ENCODE measurements at regions not wholly inside any gene's neighbourhood (a gene's known extent, or its start where the extent isn't known, plus 50 kb on each side); places are given as distances from the start of the nearest gene placed in this dataset.

GRCh38 chr12:93243382-93243688 lies 134.4 kb upstream of the NUDT4 start:
- H3K9me2 ChIP-seq (ENCODE audit: insufficient read depth, low read length): no peaks in the 10 kb centered on the region
- no peaks in the 10 kb centered on the region for H3F3A ChIP-seq (ENCODE audit: insufficient read depth, low read length, poor library complexity, severe bottlenecking)
- no peak overlapping the region for H3K9ac ChIP-seq (ENCODE audit: low read length)
- H3K4me3 ChIP-seq (ENCODE audit: low read length): no peak overlapping the region
- TF ChIP-seq RAD21 (conservative IDR thresholded peaks at IDR 0.05) (no peak), EP300 (conservative IDR thresholded peaks at IDR 0.05; ENCODE audit: poor library complexity, severe bottlenecking) (no peak), POLR2AphosphoS5 (IDR thresholded peaks at IDR 0.05) (no peak), MXI1 (conservative IDR thresholded peaks at IDR 0.05; ENCODE audit: poor library complexity, severe bottlenecking) (no peak), REST (IDR thresholded peaks at IDR 0.05; ENCODE audit: borderline replicate concordance) (no peak), TAF1 (IDR thresholded peaks at IDR 0.05; ENCODE audit: low read depth) (no peak), SMC3 (conservative IDR thresholded peaks at IDR 0.05; ENCODE audit: poor library complexity) (no peak), CTCF (IDR thresholded peaks at IDR 0.05; ENCODE audit: poor library complexity, severe bottlenecking) (no peak), EZH2 (IDR thresholded peaks at IDR 0.05; ENCODE audit: borderline replicate concordance, insufficient read depth, low read length, poor library complexity, severe bottlenecking) (no peak)
- H3K27ac ChIP-seq (ENCODE audit: low read length): no peak overlapping the region
- H3K9me3 ChIP-seq (ENCODE audit: low read length): no peaks in the 10 kb centered on the region
- no peaks in the 10 kb centered on the region for H3K79me2 ChIP-seq (replicated peaks; ENCODE audit: insufficient read depth, low read length)
- no peak overlapping the region for H2AFZ ChIP-seq (ENCODE audit: low read depth, low read length)
- no peaks in the 10 kb centered on the region for H3K36me3 ChIP-seq (ENCODE audit: insufficient read depth, low read length)
- H3K27me3 ChIP-seq (ENCODE audit: insufficient read depth, low read depth, low read length): no peaks in the 10 kb centered on the region
- H3K4me2 ChIP-seq (ENCODE audit: low read length): no peak overlapping the region
- H4K20me1 ChIP-seq (ENCODE audit: insufficient read depth): no peaks in the 10 kb centered on the region

GRCh38 chr12:93243689-93244513 lies 133.8 kb upstream of the NUDT4 start:
- no peaks in the 10 kb centered on the region for H3K27me3 ChIP-seq (ENCODE audit: insufficient read depth, low read depth, low read length)
- H2AFZ ChIP-seq (ENCODE audit: low read depth, low read length): no peak overlapping the region
- H4K20me1 ChIP-seq (ENCODE audit: insufficient read depth): no peaks in the 10 kb centered on the region
- no peak for TF ChIP-seq POLR2AphosphoS5 (IDR thresholded peaks at IDR 0.05)
- TF ChIP-seq EP300 (conservative IDR thresholded peaks at IDR 0.05; ENCODE audit: poor library complexity, severe bottlenecking): no peak
- no peak for TF ChIP-seq MXI1 (conservative IDR thresholded peaks at IDR 0.05; ENCODE audit: poor library complexity, severe bottlenecking)
- TF ChIP-seq SMC3 (conservative IDR thresholded peaks at IDR 0.05; ENCODE audit: poor library complexity): no peak
- TF ChIP-seq CTCF (IDR thresholded peaks at IDR 0.05; ENCODE audit: poor library complexity, severe bottlenecking): no peak
- no peak for TF ChIP-seq REST (IDR thresholded peaks at IDR 0.05; ENCODE audit: borderline replicate concordance)
- TF ChIP-seq RAD21 (conservative IDR thresholded peaks at IDR 0.05): no peak
- TF ChIP-seq TAF1 (IDR thresholded peaks at IDR 0.05; ENCODE audit: low read depth): no peak
- no peaks in the 10 kb centered on the region for H3F3A ChIP-seq (ENCODE audit: insufficient read depth, low read length, poor library complexity, severe bottlenecking)
- no peaks in the 10 kb centered on the region for H3K36me3 ChIP-seq (ENCODE audit: insufficient read depth, low read length)
- H3K9me3 ChIP-seq (ENCODE audit: low read length): no peaks in the 10 kb centered on the region
- H3K4me2 ChIP-seq (ENCODE audit: low read length): no peak overlapping the region
- no peaks in the 10 kb centered on the region for H3K9me2 ChIP-seq (ENCODE audit: insufficient read depth, low read length)
- H3K9ac ChIP-seq (ENCODE audit: low read length): no peak overlapping the region
- no peak overlapping the region for H3K27ac ChIP-seq (ENCODE audit: low read length)
- no peaks in the 10 kb centered on the region for H3K79me2 ChIP-seq (replicated peaks; ENCODE audit: insufficient read depth, low read length)
- H3K4me3 ChIP-seq (ENCODE audit: low read length): no peak overlapping the region

All from neural cell (in vitro differentiated cells).